NCI-H460 (cell line): ENCODE measurements at regions not wholly inside any gene's neighbourhood (a gene's known extent, or its start where the extent isn't known, plus 50 kb on each side); places are given as distances from the start of the nearest gene placed in this dataset.
"Not testable (repeated sequence)": the region's sequence is repeated elsewhere in the genome, so short reads cannot be mapped to it uniquely, and the experiment has no call there.

Experiments used
- DNase-seq: peaks from one replicate; pipeline ENCODE4 v3.0.0-alpha.2; 2016; ENCODE audit warnings: low read depth; ENCODE audit errors: extremely low read depth

- DNase-seq, result no peak
Measured at GRCh38 chr13:85141401-85141800, 657.8 kb downstream of the SLITRK6 start.

GRCh38 chr13:85140192-85140591, 659.0 kb downstream of the SLITRK6 start:
- DNase-seq, result no peak

GRCh38 chr13:85137516-85137915, 661.7 kb downstream of the SLITRK6 start:
- DNase-seq, result no peak

- DNase-seq, result no peak
Measured at GRCh38 chr13:85132986-85133385, 666.2 kb downstream of the SLITRK6 start.

- not testable (repeated sequence) for DNase-seq
Measured at GRCh38 chr13:85123501-85123900, 675.7 kb downstream of the SLITRK6 start.

- DNase-seq, result no peak
Measured at GRCh38 chr13:85108356-85108755, 690.9 kb downstream of the SLITRK6 start.

- no peak for DNase-seq
Measured at GRCh38 chr13:85099245-85099644, 700.0 kb downstream of the SLITRK6 start.

GRCh38 chr13:85095418-85096272, 703.6 kb downstream of the SLITRK6 start:
- no peak for DNase-seq

- DNase-seq, result no peak
Measured at GRCh38 chr13:85093808-85094207, 705.4 kb downstream of the SLITRK6 start.

- no peak for DNase-seq
Measured at GRCh38 chr13:85091631-85092234, 707.5 kb downstream of the SLITRK6 start.

- no peak for DNase-seq
Measured at GRCh38 chr13:85089186-85089585, 710.0 kb downstream of the SLITRK6 start.

GRCh38 chr13:85080691-85081090, 718.5 kb downstream of the SLITRK6 start:
- DNase-seq, result no peak

GRCh38 chr13:85076343-85076742, 722.9 kb downstream of the SLITRK6 start:
- no peak for DNase-seq

GRCh38 chr13:85074543-85075313, 724.5 kb downstream of the SLITRK6 start:
- DNase-seq, result no peak

- DNase-seq, result no peak
Measured at GRCh38 chr13:85068231-85068630, 731.0 kb downstream of the SLITRK6 start.

- no peak for DNase-seq
Measured at GRCh38 chr13:85040215-85040614, 759.0 kb downstream of the SLITRK6 start.

- no peak for DNase-seq
Measured at GRCh38 chr13:85031771-85032170, 767.4 kb downstream of the SLITRK6 start.

GRCh38 chr13:85028035-85028434, 771.2 kb downstream of the SLITRK6 start:
- no peak for DNase-seq

- no peak for DNase-seq
Measured at GRCh38 chr13:85019121-85019520, 780.1 kb downstream of the SLITRK6 start.

- DNase-seq, result no peak
Measured at GRCh38 chr13:85013006-85013405, 786.2 kb downstream of the SLITRK6 start.

- no peak for DNase-seq
Measured at GRCh38 chr13:85009447-85009846, 789.8 kb downstream of the SLITRK6 start.
